Fibroblast of villous mesenchyme (primary cell): ENCODE measurements at regions not wholly inside any gene's neighbourhood (a gene's known extent, or its start where the extent isn't known, plus 50 kb on each side); places are given as distances from the start of the nearest gene placed in this dataset.
"Not testable (repeated sequence)": the region's sequence is repeated elsewhere in the genome, so short reads cannot be mapped to it uniquely, and the experiment has no call there.

Source experiments
- DNase-seq: peaks from one replicate; pipeline ENCODE4 v3.0.0-alpha.2; 2010; ENCODE audit warnings: low read depth
- H3K4me3 ChIP-seq: 2 replicates; pipeline ENCODE4 v1.5.1; 2011; ENCODE audit warnings: low read depth, mild to moderate bottlenecking, low read length
- TF ChIP-seq, protein P1 (sequence below): IDR thresholded peaks from 2 replicates; pipeline ENCODE4 v1.5.1; 2012; ENCODE audit warnings: low read depth, mild to moderate bottlenecking, low read length; ENCODE audit not compliant: insufficient read depth

DNA sequence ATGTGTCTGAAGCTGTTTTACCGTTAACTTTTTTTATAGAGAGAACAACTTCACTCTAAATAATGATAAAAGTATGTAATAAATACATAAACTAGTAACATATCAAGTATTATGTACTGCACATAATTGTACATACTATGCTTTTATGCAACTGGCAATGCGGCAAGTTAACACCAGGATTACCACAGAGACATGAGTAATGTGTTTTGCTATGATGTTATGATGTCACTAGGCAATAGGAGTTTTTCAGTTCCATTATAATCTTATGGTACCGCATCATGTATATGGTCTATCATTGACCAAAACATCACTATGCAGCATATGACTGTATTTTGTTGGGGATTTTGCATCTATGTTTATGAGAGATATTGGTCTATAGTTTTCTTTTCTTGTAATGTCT lies 326.4 kb upstream of the TARS1 start:
- TF ChIP-seq, protein P1, sequence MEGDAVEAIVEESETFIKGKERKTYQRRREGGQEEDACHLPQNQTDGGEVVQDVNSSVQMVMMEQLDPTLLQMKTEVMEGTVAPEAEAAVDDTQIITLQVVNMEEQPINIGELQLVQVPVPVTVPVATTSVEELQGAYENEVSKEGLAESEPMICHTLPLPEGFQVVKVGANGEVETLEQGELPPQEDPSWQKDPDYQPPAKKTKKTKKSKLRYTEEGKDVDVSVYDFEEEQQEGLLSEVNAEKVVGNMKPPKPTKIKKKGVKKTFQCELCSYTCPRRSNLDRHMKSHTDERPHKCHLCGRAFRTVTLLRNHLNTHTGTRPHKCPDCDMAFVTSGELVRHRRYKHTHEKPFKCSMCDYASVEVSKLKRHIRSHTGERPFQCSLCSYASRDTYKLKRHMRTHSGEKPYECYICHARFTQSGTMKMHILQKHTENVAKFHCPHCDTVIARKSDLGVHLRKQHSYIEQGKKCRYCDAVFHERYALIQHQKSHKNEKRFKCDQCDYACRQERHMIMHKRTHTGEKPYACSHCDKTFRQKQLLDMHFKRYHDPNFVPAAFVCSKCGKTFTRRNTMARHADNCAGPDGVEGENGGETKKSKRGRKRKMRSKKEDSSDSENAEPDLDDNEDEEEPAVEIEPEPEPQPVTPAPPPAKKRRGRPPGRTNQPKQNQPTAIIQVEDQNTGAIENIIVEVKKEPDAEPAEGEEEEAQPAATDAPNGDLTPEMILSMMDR = no peak
- H3K4me3 ChIP-seq = no peak overlapping the region
- no peak for DNase-seq

DNA sequence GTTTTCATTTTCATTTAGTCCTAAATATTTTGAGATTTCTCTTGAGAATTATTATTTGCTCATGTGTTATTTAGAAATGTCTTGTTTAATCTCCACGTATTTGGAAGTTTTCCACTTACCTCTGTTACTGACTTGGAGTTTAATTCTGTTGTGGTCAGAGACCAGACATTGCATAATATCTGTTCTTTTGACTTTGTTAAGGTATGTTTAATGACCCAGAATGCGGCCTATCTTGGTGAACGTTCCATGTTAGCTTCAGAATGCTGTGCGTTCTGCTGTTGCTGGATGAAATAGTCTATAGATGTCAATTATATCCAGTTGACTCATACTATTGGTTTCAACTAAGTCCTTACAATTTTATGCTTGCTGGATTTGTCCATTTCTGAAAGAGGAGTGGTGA lies 325.3 kb upstream of the TARS1 start:
- H3K4me3 ChIP-seq = no peak overlapping the region
- TF ChIP-seq, protein P1 = no peak
- no peak for DNase-seq

DNA sequence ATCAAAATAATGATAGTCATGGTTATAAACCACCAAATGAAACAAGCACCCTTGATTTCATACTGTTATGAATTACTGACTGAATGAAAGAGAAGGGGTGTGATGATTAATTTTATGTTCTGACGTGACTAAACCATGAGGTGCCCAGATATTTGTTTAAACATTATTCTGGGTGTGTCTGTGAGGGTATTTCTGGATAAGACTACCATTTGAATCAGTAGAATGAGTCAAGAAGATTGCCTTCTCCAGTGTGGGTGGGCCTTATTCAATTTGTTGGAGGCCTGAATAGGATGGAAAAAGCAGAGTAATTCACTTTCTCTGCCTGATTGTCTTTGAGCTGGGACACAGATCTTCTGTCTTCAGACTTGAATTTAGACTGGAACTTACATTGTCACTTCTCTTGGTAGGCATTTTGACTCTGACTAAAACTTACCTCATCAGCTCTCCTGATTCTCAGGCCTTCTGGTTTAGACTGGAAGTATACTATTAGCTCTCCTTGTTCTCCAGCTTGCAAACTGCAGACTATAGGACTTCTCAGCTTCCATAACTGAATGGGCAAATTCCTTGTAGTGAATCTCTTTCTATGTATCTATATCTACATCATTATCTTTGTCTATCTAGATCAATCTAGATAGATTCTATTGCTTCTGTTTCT lies 321.9 kb upstream of the TARS1 start:
- DNase-seq = no peak
- TF ChIP-seq, protein P1 = no peak
- no peak overlapping the region for H3K4me3 ChIP-seq

- no peak for DNase-seq
- TF ChIP-seq, protein P1 = no peak
- H3K4me3 ChIP-seq = no peak overlapping the region
Observed at GRCh38 chr5:33120671-33121070, 320.1 kb upstream of the TARS1 start.

DNA sequence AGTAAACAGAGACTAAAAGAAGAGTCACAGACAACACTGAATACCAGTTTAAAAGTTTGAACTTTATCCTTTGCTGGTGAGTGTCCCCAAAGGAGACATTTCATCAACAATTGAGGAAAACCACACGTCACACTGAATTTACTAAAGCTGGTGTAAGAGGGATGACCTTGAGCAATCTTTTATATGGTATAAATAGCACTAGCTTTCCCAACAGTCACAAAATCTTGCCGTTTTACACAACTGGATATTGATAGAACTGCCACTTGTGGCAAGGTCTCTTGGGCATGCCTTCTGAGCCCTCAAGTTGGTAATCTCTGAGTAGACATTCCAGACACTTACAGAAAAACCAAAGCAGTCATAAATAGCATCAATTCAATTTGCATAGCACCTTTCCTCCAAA lies 311.5 kb upstream of the TARS1 start:
- DNase-seq = peak; percentile 30
- H3K4me3 ChIP-seq = no peak overlapping the region
- TF ChIP-seq, protein P1 = no peak

GRCh38 chr5:33136785-33137184 lies 304.0 kb upstream of the TARS1 start:
- TF ChIP-seq, protein P1 = no peak
- DNase-seq = no peak
- no peak overlapping the region for H3K4me3 ChIP-seq

- not testable (repeated sequence) for H3K4me3 ChIP-seq, DNase-seq
Observed at GRCh38 chr5:33138145-33138544, 302.6 kb upstream of the TARS1 start.
